ENCODE measurements at regions not wholly inside any gene's neighbourhood (a gene's known extent, or its start where the extent isn't known, plus 50 kb on each side); places are given as distances from the start of the nearest gene placed in this dataset.

DNA sequence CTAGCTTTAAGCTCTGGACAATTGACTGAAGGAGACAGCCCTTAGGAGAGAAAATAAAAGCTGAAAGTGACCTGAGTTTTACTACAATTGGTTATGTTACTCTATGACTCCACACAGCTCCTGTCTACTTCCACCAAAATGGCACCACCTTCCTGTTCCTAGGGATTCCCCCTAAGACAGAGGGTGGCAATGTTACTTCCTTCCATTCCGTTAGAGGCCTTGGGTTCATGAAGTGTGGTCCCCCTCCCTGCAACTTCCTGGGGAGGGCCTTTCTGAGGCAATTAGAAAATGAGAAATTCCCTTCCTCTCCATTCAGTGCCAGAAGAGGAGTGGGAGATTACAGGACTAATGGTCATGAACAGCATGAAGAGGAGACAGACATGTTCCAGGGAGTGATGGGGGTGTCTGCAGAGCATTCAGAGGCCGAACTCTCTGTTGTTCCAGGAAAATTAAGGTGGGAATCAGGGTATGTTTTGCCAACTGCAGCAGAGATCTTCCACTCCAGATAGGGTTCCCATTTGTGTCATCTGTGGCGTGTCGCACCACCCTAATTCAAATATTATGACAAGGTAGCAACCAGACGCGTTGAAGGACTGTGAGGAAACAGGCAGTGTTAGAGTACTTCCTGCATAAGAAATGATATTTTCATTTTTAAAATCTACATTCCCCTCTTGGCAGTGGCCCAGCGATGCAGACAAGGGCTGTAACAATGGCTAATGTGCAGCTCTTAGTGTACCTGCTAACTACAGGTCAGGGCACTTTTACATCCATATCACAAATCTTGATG is 53.1 kb upstream of the TRIM67 start:
- DNase-seq = peak; percentile 38

DNA sequence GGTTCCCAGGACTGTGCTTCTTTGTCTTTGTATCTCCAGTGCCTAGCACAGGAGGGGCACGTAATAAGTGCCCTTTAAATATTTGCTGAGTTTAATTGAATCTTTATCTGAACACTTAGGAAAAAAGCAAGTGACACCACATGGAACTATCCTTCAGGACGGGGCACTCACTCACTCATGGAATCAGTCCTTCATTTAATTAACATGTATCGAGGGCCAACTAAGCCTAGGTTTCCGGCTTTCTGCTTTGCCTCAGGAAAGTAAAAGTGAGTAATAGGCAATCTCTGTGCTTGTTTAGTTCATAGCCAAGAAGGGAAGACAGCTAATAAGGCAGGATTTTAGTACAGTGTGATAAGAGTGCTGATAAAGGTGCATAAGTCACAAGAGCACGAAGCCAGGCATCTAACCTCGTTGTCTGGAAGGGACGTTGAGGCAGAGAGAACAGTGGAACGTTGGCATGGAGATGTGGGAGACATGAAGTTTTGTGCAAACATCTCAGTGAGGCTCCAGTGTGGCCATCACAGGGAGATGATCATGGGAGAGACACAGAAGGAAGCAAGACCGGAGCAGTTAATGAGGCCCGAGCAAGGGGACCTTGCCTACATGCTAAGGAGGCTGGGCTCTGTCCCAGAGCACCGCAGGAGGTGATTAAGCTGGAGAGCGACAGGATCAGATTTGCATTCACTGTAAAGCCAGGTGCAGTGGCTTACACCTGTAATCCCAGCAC is 54.1 kb upstream of the TRIM67 start:
- no peak for DNase-seq

DNA sequence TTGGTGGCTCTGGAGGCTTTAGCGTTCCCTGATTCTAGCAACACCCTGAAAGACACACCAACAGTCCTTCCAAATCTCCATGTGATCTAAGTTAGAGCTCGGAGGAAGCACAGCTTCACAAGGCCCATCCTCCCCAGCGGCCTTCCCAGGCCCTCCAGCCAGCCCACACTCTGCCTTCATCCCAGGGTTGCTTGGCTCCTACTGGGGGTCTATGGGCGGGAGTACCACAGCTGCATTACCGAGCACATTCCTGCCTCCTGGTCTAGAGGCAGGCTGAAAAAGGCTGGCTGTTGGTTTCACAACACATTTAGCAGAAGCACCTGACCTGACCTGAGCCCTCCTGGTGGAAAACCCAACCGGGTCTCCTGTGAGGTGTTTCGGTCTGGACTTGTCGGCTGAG is 54.7 kb upstream of the TRIM67 start:
- DNase-seq = no peak

DNA sequence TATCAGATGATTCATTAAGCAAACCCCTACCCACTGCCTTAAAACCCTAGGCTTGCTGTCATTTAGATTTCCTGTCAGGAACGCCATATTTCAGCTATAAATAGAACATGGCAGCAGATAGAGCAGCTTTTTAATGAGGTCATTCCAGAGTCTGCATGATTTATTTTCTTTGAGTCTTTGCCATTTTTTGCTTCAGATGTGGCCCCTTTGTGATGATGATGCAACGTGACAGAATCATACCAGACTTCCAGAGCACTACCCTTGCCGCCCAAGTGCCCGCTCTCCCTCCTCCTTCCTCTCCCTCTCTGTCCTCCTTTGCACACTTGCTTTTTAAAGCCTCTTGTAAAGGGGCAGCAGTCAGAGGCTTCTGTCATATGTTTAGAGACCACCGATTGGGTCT is 55.5 kb upstream of the TRIM67 start:
- no peak for DNase-seq

DNA sequence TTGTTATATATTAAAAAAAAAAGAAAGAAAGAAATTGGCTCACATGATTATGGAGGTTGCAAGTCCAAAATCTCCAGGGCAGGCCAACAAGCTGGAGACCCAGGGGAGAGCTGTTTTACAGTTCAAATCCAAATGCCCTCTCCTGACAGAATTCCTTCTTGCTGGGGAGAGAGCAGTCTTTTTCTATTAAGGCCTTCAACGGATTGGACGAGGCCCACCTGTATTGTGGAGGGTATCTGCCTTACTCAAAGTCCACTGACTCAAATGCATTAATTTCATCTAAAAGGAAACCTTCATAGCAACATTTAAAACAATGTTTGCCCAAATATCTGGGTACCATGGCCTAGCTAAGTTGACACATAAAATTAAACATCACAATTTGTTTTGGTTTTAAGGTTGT is 56.9 kb upstream of the TRIM67 start:
- DNase-seq = no peak

DNA sequence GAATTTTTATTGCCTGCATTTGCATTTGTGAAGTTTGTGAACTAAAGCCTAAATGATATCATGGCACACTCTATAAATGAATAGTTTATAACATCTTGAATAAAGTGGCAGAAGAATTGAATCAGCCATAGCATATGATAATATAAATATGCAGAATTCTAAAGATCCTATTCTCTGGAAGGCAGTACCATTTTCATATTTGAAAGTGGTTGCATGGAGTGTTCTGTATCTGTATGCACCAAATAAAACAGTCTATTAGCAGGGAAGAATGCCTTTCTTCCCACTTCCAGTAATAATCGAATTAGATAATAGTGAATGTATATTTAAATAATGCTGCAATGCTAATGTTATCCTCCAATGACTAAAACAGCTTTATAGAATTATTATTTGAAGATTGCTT is 57.9 kb upstream of the TRIM67 start:
- no peak for DNase-seq

DNA sequence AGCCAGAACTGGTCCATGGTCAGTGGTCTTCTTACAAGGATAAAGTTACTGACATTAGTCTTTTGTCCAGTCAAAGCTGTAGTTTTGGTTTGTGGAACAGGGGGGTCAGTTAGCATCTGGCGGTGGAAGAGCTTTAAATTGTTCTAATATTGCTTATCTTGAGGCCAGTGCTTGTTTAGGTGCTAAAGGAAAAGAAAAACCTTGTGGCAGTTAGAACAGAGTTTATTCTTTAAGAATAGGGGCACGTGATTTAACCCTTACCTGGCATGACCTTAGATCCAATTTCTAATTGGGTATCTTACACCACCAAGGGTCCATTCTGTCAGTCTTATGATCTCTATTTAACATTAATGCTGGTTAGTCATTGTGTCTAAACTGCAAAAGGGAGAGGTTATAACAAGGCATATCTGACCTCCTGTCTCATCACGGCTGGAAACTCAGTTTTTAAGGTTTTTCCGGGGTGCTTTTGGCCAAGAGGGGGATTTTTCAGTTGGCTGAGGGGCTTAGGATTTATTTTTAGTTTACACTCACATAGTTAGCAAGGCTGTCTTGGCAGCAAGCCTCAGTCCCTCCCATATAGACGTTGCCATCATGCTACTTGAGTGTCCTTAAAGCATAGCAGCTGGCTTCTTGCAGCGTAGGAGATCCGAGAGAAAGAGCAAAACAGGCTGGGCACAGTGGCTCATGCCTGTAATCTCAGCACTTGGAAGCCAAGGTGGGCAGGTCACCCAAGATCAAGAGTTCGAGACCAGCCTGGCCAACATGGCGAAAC is 60.1 kb upstream of the FAM89A start:
- DNase-seq = no peak

DNA sequence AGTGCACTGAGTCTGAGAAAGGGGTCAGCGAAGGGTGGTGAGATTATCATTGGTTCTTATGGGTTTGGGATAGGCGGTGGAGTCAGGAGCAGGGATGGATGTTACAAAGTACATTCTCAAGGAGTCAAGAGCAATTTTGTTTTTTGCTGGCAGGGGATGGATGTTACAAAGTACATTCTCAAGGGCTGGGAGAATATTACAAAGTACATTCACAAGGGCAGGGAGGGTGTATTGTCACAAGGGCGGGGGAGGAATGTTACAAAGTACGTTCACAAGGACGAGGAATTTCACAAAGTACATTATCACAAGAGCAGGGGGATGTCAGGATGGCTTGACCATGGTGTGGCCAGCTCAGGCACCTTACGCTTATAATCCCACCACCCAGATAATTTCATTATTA is 59.3 kb upstream of the FAM89A start:
- no peak for DNase-seq

DNA sequence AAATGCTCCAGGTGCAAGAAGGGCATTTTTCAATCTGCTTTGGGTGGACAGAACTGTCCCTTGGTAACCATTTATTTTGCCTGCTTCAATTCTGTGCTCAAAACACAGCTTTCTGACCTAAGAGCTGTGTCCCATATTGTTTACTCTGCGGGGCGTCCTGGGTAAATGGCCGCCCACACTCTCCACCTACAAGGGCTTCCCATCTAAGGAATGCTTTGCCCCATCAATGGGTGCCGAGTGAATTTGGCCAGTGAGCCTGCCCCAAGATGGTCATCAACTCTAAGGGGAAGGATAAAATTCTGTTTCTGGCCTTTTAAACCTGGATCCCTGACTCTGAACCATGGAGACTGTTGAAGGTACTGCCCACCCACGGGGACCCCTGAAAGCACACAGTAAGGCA is 55.5 kb upstream of the FAM89A start:
- no peak for DNase-seq

DNA sequence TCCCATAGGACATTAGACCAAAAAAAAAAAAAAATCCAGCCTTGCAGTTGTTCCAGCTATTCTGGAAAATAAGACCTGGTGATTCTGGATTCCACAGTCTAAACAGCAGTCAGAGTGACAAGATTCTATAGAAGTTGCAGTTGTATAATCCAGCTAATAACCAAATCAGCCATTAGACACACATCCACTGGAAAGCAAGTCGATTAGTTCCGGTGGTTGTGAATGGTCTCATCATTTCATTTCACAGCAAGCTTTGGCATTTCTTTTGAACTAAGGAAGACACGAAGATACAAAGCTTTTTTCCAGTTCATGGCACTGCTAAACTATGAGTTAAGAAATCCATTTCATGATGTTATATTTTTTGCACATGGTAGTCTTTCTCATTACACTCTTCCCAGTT is 54.4 kb upstream of the FAM89A start:
- no peak for DNase-seq

DNA sequence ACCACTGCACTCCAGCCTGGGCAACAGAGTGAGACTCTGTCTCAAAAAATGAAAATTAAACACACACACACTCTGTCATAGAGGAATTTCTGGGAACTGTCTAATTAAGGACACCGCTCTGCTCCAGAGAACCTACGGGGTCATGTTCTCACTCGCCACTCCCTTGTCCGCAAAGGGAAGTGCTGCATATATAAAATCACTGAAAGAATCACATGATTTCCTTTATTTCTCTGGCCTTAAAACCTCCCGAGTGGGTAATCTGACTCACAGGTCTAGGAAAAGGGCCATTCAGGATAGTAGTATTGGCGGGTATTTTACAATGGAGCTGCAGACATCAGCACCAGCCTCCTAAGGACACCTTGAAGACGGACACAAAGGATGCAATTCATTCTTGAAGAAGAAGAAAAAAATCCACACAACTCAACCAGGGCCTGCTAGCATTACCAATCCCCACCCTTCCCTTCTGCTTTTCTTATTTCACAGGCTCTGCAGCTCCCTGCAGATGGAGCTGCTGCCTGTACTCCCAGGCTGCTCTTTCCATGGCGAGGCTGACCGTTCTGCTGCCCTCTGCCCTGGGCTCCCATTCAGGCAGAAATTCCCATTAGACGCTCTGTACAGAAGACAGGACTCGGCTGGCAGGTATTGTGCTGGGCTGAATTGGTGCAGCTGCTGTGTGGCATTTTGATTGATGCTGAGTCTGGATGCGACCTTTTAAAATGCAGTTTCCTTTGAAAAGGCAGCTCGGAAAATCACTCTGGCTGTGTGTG is 53.3 kb upstream of the FAM89A start:
- DNase-seq = no peak

DNA sequence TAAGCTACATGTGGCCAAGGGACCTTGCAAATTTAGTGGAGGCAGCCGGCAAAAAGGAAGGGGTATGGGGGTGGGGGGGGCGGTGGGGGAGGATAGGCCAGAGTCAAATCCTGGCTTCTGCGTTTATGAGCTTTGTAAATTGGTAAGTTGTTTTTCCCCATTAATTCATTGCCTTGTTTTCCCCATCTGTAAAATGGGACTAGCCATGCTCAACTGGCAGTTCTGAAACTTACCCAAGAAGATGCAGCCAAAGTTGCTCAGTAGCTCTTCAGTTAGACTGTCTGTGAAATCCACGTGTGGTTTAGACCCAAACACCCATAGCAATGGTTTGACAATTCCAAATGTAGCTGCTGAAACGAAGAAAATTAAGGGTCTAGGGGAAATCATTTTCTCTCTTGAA is 52.3 kb upstream of the FAM89A start:
- no peak for DNase-seq

DNA sequence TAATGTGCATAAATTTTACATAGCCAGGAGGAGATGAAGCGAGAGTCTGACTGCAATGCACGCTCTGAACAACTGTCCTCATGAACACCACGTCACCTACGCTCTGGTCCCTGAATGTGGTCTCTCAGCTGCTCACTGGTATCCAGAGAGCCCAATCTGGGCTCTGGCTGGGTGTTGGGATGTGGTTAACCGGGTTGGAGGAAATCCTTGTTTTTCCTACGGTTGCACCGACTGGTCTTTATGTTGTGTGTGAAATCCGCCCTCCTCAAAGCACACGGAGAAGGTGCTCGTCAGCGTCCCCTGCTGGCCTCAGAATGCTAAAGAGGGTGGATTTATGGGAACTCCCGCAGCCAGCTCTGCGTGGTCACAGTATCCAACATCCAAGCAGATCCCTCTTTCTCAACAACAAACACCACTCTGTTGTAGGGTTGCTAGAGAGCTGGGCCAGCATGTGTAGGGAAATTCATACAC is 51.8 kb upstream of the FAM89A start:
- DNase-seq = peak; percentile 65

DNA sequence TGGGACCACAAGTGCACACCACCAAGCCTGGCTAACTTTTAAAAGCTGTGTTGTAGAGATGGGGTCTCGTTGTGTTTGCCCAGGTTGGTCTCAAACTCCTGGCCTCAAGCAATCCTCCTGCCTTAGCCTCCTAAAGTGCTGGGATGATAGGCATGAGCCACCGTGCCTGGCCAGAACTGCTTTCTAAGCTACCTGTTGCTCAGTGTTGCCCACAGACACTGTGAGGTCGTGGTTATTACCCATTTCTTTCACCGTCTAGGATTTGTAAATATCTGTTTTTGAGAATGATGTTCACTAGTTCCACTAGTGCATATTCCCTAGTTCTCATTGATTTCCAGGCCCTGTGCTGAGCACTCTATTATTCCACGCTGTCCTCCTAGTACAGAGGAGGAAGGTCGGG is 51.4 kb upstream of the FAM89A start:
- no peak for DNase-seq
